ENCODE measurements at regions not wholly inside any gene's neighbourhood (a gene's known extent, or its start where the extent isn't known, plus 50 kb on each side); places are given as distances from the start of the nearest gene placed in this dataset.

GRCh38 chr1:184194236-184194635 is 142.7 kb downstream of the TSEN15 start:
- H3K4me3 ChIP-seq (ENCODE audit: extremely low read depth in 1 of 4, insufficient read depth in 2 of 4, low read depth in 3 of 4, low read length in 4 of 4) = no peak overlapping the region
- TF ChIP-seq HDAC6 (IDR thresholded peaks at IDR 0.05; ENCODE audit: low read depth, low read length) (no peak), RBBP5 (IDR thresholded peaks at IDR 0.05; ENCODE audit: borderline replicate concordance, low read depth, low read length) (no peak), MAFK (IDR thresholded peaks at IDR 0.05; ENCODE audit: low read depth, low read length) (no peak), EZH2 (IDR thresholded peaks at IDR 0.05; ENCODE audit: low read depth, low read length, severe bottlenecking) (no peak), JUND (IDR thresholded peaks at IDR 0.05; ENCODE audit: low read length) (no peak), SAP30 (IDR thresholded peaks at IDR 0.05; ENCODE audit: insufficient read depth, insufficient replicate concordance, low read length) (no peak), TBP (IDR thresholded peaks at IDR 0.05; ENCODE audit: low read depth, low read length) (no peak), TCF12 (IDR thresholded peaks at IDR 0.05; ENCODE audit: low read depth, low read length) (no peak), CHD1 (IDR thresholded peaks at IDR 0.05; ENCODE audit: low read depth, low read length) (no peak), KDM1A (IDR thresholded peaks at IDR 0.05; ENCODE audit: borderline replicate concordance, low read length) (no peak), KDM4A (IDR thresholded peaks at IDR 0.05; ENCODE audit: low read depth, low read length, severe bottlenecking) (no peak), ATF2 (IDR thresholded peaks at IDR 0.05; ENCODE audit: low read length) (no peak), JUN (IDR thresholded peaks at IDR 0.05; ENCODE audit: low read depth, low read length) (no peak), EGR1 (IDR thresholded peaks at IDR 0.05; ENCODE audit: borderline replicate concordance, low read depth, low read length) (no peak)

More at GRCh38 chr1:184194236-184194635, 142.7 kb downstream of the TSEN15 start:
- Histone ChIP-seq H3K79me1 (ENCODE audit: low read depth, low read length) (no peaks in the 10 kb centered on the region), H3K23me2 (ENCODE audit: low read depth, low read length) (no peaks in the 10 kb centered on the region), H2BK12ac (ENCODE audit: low read depth, low read length) (no peak overlapping the region), H4K20me1 (replicated peaks in 1 of 2; ENCODE audit: control insufficient read depth in 1 of 2, insufficient read depth in 2 of 2, low read length in 2 of 2) (no peaks in the 10 kb centered on the region), H3K18ac (ENCODE audit: extremely low read depth, low read length) (no peak overlapping the region), H3K4me2 (ENCODE audit: insufficient read depth in 1 of 2, low read depth in 2 of 2, low read length in 2 of 2) (no peak overlapping the region), H3K79me2 (ENCODE audit: control insufficient read depth in 1 of 2, insufficient read depth in 2 of 2, low read length in 2 of 2) (no peaks in the 10 kb centered on the region), H3K9me3 (ENCODE audit: insufficient read depth in 2 of 2, low read depth in 1 of 2, low read length in 1 of 2) (no peaks in the 10 kb centered on the region), H3K4ac (replicated peaks; ENCODE audit: insufficient read length, low read depth, low read length) (no peak overlapping the region), H2BK20ac (ENCODE audit: low read length) (no peak overlapping the region), H2BK120ac (replicated peaks; ENCODE audit: low read depth, low read length) (no peak overlapping the region), H3K14ac (ENCODE audit: insufficient read length) (no peak overlapping the region), H4K8ac (ENCODE audit: extremely low read depth, insufficient read depth, low read length) (no peak overlapping the region), H2BK15ac (ENCODE audit: low read length) (no peak overlapping the region), H3K36me3 (ENCODE audit: control insufficient read depth in 2 of 4, insufficient read depth in 4 of 4, low read length in 3 of 4) (no peaks in the 10 kb centered on the region), H2BK5ac (ENCODE audit: low read depth, low read length) (no peak overlapping the region), H2AK5ac (ENCODE audit: low read depth, low read length) (no peak overlapping the region), H4K91ac (replicated peaks; ENCODE audit: insufficient read length, low read length) (no peak overlapping the region), H3K9ac (replicated peaks in 1 of 4; ENCODE audit: extremely low read depth in 1 of 4, low read depth in 3 of 4, low read length in 3 of 4) (no peak overlapping the region), H3K23ac (ENCODE audit: insufficient read length) (no peak overlapping the region), H2AFZ (ENCODE audit: low read length) (no peak overlapping the region), H3K27ac (ENCODE audit: low read depth, low read length) (no peak overlapping the region), H3K56ac (replicated peaks; ENCODE audit: insufficient read length, low read depth, low read length) (no peak overlapping the region), H3K27me3 (replicated peaks in 1 of 4; ENCODE audit: control insufficient read depth in 3 of 4, extremely low read depth in 1 of 4, insufficient read depth in 3 of 4, low read length in 3 of 4) (no peaks in the 10 kb centered on the region), H3K4me1 (replicated peaks in 1 of 4; ENCODE audit: control insufficient read depth in 3 of 4, insufficient read depth in 4 of 4, low read length in 3 of 4) (no peaks in the 10 kb centered on the region), H4K5ac (ENCODE audit: insufficient read length, low read depth, low read length) (no peak overlapping the region)
- FAIRE-seq = no peak
- CTCF ChIA-PET (ENCODE audit: partially characterized antibody) = interaction anchor here (1.4 kb wide), 1 partner anchor 28 kb away, joined by 6 read pairs; no protein-coding TSS in a partner anchor
- 93% methylated on average over 2 of the region's 2 CpGs; no CpG with 5 or more reads in 1 of the 2 experiments for WGBS, 2 experiments (ENCODE audit: extremely low coverage in 1 of 2, insufficient coverage in 1 of 2, insufficient read length in 1 of 2, insufficient replicate concordance in 2 of 2, low coverage in 1 of 2, low lambda C conversion rate in 2 of 2, missing lambda C conversion rate in 1 of 2)
- POLR2A ChIA-PET (ENCODE audit: partially characterized antibody) = no interaction called here
- DNase-seq (ENCODE audit: low read depth in 1 of 2, low spot score in 2 of 2) = no peak
